LoVo (cell line): ENCODE measurements at regions not wholly inside any gene's neighbourhood (a gene's known extent, or its start where the extent isn't known, plus 50 kb on each side); places are given as distances from the start of the nearest gene placed in this dataset.

Source experiments
- DNase-seq: peaks from one replicate; pipeline ENCODE4 v3.0.0-alpha.2; 2016; ENCODE audit warnings: low spot score

DNA sequence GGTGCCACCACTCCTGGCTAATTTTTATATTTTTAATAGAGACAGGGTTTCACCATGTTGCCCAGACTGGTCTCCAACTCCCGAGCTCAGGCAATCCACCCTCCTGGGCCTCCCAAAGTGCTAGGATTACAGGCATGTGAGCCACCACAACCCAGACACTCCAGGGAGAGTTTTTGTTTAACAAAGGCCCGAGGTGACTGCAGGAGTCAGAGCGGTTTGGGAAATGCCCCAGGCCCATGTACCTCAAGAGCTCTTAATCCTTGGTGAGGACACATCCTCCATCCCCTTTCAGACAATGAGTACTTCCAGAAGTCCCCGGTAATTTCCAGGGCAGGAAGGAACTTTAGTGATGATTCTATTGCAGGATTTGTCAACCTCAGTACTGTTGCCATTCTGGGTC, 176.0 kb downstream of the ESRRB start:
- DNase-seq: no peak

DNA sequence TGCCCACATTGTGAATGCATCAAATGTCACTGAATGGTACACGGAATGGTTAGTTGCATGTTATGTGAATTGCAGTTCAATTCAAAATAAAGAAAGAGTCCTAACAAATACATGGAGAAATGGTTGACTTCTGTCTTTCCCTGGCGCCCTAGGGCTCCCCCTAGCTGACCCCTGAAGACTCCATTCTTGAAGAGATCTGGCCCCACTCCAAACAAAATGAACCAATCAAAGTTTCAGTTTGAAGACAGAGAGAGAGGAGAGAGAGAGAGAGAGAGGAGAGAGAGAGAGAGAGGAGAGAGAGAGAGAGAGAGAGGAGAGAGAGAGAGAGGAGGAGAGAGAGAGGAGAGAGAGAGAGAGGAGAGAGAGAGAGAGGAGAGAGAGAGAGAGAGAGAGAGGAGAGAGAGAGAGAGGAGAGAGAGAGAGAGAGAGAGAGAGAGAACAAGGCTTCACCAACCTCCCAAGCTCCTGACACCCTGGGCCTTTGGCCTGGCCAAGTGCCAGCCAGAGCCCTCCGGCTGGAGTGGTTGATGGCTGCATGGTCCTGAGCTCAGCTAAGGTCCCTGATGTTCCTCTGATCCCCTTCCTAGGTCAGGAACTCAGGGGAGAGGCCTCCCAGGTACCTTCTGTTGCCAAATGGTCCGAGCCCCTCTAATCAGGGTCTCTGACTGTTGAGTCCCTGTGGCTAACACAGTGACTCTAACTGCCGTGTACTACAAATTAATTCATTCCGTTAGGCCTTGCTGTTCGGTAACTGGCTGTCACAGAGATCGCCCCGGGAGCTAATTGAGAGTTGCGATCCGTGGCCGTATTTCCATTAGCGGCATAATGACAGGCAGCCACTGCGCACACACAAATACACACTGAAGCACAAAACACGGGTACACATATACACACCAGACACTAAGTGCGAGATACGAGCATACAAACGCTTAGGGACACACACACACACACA, 188.8 kb downstream of the ESRRB start:
- no peak for DNase-seq

DNA sequence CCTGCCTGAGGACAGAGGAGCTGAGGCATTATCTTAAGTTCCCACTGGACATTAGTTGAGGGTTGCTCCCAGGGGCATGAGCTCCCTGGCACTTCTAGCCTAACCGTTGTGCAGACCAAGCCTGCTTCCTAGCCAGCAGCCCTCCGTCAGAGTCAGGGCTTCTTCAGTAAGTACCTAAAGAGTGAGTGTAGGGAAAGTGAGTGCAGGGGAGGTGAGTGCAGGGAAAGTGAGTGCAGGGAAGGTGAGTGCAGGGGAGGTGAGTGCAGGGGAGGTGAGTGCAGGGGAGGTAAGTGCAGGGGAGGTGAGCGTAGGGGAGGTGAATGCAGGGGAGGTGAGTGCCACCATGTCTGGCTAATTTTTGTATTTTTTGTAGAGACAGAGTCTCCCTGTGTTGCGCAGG, 190.5 kb downstream of the ESRRB start:
- no peak for DNase-seq

DNA sequence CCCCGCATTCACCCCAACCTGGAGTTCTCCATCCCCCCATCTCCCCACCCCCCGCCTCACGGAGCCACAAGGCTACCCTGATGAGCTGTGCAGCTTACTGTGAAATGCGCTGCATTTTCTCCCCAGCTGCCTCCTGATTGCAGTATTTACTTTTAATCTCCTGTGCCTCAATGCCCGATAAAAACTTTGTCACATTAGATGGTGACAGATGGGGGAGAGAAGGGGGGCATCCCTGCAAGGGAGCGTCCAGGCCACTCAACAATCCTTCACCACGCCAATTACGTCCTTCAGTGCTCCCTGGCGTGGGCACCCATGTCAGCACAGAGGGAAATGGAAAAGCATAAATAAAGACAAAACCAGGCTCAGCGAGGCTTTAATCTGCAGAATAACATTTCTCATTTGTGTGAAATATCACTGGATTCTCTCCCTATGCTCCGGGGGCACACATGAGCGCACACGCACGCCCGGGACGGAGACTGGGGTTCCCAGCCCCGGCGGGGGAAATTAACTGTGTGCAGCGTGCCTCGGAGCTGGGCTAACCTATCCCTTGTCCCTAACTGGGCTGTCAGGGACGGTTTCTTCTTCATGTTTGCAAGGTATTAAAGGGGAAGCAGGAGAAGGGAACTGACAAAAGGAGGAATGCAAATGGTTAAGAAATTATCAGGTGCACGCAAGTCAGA, 186.7 kb upstream of the VASH1 start:
- no peak for DNase-seq

DNA sequence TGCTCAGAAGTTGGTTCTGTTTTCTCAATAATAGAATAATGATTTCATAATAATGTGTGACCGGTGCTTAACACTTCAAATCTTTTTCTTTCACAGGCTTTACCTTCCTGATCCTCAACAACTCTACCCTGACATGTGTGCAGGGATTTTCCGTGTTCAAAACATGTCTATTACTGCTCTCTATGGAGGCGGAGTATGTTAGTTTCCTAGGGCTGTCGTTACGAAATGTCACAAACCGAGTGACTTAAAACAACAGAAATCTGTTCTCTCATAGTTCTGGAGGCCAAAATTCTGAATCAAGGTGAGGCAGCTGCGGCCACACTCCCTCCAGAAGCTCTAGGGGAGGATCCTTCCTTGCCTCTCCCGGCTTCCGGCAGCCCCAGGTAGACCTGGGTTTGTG, 186.2 kb upstream of the VASH1 start:
- DNase-seq: no peak

DNA sequence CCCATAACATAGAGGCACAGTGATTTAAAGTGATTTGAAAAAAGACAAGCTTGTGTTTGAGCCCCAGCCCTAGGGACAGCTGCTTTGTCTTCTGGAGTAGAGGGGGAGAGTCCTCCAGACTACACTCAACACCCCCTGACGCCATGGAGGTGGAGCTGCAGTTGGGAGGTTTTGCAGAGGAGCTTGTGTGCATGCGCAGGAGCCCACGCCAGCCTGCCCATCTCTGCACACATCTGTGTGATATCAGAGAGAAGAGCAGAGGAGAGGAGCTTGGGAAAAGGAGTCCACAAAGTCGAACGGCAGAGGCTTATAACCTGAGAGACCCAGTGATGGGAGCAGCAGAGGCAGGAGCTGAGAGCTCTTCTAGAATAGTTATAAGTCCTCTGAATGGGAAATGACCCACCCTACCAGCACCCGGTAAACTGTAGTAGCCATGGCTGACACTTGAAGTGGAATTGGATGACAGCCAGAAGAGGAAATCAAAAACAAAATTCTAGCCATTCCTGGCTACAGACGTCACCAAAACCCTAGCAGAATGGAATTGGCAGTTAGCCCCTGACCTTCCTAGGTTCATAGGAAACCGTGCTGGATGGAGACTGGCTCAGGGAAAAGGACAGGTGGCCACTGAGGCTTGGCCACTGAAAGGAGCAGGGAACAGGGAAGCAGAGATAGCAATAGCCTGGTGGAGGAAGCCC, 185.1 kb upstream of the VASH1 start:
- no peak for DNase-seq

DNA sequence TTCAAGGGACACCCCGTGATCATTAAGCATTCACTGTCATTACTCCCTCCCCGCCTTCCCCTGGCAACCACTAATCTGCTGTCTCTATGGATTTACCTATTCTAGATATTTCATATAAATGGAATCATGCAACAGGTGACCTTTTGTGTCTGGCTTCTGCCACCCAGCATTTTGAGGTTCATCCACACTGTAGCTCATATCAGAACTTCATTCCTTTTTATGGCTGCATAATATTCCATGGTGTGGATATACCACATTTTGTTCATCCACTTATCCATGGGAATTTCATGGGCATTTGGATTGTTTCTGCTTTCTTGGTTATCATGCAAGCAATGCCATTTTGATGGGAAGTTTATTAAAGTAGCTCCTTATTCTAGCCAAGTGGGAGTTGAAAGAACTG, 184.2 kb upstream of the VASH1 start:
- DNase-seq: no peak

DNA sequence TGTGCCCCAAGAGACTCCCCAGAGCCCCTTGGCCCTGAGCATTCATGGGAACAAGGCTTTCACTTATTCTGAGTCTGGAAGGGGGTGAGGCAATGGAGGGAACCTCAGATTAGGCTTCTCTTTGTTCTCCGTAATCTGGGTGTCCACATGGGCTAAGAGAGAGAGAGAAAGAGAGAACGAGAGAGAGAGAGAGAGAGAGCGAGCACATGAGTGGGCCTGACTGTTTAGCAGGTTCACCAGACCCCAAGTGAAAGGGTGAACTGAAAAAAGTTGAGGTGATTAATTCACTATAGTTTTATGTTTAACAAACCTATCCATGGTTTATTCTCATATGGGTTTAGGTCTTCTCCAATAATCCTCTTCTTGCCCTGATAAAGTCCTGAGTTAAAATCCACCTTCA, 183.4 kb upstream of the VASH1 start:
- no peak for DNase-seq

DNA sequence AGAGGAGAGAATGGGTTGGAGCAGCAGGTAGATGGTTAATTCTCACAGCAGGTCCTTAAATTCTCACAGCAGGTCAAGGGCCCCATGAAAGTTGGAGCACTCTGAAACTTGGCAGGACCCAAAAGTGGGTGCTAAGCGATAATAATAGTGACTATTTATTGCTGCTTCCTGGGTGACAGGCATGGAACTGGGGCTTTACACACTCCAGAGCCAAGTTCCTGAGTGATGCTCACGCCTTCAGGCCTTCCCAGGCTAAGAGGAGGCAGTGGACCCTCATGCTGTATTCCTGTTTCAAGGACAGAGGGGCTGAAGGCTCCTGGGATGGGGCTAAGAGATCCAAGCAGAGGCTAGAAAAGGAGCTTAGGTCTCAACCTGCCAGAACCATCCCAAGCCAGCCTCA, 180.9 kb upstream of the VASH1 start:
- DNase-seq: no peak

DNA sequence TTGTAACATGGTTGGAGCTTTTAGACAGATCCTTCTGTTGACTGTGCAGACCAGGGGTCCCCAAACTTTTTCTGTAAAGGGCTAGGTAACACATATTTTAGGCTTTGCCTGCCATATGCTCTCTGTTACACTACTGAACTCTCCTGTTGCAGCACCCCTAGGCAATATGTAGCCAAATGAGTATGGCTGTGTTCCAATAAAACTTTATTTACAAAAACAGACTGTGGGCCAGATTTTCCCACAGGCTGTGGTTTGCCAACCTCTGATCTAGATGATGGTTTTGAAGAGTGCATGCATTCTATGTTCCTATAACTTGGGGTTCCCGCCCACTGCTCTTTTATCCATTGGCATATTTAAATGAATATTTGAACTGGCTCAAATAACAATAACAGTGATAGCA, 180.3 kb upstream of the VASH1 start:
- DNase-seq: no peak

DNA sequence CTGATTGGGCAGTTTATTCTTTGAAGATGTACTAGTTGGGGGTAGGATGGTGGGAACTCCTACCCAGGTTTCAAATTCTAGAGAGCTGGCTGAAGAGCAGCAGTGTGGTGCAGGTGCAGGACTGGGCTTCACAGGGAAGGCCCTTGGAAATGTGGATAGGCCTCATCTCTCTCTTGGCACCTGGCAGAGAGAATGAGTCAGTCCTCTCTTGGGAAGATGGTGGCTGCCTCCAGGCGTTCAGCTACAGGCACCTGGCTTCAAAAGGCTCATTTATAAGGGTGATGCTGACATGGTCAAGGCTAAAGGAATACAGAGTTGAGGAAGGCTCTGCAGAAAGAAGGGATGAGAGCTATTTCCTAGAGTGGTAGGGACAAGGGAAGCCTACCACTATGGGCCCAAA, 179.7 kb upstream of the VASH1 start:
- no peak for DNase-seq

DNA sequence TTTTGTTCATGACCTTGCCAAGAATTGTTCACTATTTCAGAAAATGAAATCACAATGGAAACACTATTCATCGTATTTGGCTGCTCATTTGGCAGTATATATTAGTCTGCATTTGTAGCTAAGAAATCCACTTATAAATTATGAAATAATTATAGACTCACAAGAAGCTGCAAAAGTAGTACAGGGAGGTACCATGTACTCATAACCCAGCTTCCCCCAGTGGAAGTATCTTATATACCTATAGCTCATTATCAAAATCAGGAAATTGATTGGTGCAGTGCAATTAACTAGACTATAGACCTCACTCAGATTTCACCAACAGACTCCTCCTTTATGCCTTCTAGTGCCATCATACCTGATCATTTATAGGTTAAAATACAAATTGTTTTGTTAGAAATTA, 178.8 kb upstream of the VASH1 start:
- no peak for DNase-seq

DNA sequence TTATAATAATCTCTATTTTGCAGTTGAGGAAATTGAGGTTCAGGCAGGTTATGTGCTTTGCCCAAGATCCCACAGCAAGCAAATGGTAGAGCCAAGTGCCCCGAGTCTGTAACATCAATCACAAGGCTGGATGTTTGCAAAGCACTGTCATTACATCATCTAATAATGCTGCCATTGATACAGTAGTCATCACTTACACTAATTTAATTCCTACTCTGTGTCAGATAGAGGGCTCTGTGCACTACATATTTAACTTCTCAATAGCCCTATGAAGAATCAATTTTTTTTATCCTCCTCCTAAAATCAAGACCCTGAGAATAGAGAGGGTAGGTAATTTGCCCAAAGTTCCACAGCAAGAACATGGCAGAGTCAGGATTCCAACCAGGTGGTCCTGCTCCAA, 178.1 kb upstream of the VASH1 start:
- no peak for DNase-seq

DNA sequence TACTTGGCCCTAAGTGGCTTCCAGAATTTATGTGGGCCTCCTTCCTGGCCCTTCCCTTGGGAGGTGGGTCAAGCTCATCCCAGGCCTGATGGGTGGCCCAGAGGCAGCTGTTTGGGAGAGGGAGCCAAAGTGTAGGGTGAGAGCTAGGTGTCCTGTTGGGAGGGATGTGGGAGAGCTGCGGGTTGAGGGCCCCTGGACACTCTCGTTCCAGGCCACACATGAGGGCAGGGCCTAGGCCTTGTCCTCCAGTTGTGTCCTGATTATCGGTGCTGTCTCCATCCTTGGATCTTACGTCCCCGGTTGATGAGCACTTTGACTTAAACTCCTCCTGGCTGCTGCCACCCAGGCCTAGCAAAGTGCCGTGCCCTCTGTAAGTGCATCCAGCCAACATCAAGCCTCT, 177.5 kb upstream of the VASH1 start:
- DNase-seq: no peak

DNA sequence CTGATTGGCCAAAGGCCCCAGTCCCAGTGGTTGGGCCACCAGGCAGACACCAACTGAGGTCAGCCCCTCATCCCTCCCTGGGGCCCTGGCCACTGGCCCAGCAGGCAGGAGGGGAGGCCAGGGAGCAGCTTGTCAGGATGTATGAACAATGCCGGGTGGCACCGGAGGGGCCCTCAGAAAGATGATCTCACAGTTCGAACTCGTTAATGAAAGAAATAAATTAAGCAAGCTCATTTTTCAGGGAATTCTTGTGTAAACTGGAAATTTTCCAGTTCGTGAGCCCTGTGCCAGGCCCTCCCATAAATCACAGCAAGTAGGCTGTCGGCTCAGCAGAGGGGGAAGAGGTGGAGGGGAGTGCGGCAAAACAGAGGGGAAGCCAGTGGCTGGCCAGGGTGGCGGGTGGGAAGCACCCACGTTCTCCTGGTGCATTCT, 177.0 kb upstream of the VASH1 start:
- DNase-seq: no peak

DNA sequence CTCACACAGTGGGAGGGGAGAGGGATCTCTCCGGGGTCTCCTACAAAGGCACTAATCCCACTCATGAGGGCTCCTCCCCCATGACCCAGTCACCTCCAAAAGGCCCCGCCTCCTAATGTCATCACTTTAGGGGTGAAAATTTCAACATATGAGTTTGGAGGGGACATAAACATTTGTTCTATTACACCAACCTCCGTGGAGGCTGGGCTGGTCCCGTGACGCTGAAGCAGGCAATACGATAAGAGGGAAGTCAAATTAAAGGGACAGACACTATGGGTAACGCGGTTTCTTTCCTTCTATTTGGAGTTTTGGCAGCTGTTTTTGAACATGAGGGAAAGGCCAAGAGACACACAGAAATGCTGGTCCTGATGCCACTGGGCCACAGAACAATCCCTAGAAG, 175.7 kb upstream of the VASH1 start:
- no peak for DNase-seq

DNA sequence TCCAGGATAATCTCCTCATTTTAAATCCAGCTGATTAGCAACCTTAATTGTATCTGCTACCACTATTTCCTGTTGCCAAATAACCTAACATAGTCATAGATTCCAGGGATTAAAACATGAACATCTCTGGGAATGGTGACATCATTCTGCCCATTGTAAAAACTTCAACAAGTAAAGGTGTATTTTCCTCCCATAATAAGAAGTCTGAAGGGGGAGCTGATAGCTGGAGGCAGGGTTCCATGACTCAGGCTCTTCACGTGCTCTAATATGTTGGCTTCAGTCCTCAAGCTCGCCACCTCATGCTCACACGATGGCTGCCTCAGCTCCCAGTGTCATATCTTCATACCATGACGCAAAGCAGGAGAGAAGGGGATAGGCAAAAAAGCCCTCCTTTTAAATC, 172.0 kb upstream of the VASH1 start:
- DNase-seq: no peak

DNA sequence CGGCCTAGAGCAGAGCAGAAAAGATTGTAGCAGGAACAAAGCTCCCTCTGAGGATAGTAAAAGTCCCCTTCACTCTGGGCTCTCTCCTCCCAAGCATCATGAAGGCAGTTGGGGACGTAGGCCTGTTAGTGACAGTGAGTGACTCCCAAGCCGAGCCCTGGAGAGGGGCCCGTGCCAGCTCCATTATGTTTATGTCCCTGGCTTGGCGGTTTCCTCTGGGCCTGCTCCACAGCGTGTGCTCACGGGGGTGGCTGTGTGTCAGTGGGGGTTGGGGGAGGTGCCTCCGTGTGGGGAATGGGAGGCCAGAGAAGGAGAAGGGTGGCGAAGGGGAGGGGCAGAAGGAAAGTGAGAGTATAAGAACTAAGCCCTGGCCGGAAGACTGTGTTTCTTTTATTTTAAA, 170.0 kb upstream of the VASH1 start:
- DNase-seq: no peak

DNA sequence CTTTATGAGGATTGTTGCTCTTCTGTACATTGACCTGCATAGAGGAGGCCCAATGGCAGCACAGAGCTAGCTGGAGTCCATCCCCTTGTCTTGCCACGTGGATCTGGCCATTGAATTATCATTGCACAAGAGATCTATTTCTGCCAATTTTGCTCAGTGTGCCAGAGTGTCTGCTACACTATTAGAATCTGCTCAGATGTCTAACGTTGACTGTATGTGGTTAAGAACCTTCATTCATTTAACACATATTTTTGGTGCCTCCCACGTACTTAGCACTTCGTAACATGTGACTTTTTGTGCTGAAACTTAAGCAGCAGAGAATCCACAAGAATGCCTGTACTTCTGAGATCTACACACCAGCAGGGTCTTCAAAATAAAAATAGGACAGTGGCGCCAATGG, 166.0 kb upstream of the VASH1 start:
- DNase-seq: no peak

DNA sequence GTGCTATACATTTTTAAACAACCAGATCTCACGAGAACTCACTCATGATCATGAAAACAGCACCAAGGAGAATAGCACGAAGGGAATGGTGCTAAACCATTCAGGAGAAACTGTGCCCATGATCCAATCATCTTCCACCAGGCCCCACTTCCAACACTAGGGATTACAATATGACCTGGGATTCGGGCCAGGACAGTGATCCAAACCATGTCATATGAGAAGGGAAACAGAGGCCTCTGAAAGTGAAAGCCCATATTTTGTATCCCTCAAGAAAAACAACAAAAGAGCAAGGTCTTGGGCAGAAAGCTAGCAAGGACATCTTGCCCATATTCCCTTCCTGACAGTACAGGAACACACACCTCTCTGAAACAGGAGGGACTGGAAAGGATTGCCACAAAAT, 163.9 kb upstream of the VASH1 start:
- DNase-seq: no peak

DNA sequence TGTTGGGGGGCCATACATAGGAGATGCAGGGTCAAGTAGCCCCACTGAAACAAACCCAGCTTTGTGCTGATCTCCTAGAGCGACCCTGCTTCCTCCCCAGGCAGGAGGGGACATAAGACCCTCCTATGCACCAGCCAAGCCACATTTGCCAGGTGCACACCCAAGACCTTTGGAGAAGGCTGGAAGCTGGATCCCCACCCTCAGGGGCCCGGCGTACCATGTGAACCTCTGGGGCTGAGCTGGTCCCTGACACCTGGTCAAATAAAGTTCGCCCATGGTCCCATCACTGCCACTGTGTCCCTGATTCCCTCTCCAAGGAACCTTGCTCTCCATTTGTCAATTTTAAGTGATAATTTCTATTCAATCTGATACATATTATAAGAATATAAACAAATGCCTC, 162.1 kb upstream of the VASH1 start:
- DNase-seq: no peak

DNA sequence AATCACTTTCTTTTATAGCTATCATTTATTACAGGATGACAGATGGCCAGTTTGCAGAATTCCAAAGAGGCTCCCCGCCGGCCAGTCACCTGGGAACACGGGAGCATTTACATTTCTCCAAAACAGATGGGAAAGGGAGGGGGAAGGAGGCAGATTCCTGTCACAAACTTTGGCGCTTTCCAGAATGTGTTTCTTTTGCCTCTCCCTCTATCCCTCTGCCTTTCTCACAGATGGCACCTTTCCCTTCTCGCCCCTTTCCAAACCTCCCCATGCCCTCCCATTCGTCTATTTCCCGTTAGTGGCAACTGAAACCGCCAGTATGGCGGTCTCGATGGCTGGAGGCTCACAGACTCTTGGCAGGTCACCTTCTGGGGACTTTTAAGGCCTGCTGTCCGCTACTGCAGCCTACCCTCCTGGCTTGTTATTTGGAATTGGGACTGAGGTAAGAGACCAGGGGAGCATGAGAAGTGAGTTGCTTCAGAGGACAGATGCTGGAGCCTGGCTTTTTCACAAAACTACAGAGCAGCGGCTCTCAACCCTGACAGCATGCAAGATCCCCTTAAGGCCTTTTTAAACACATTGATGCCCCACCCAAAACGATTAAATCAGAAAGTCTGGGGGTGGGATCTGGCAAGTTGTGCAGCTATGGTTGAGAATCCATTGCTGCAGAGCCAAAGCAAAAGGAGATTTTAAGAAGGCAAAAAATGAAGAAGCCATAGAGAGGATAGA, 161.5 kb upstream of the VASH1 start:
- no peak for DNase-seq
